ENCODE measurements at regions not wholly inside any gene's neighbourhood (a gene's known extent, or its start where the extent isn't known, plus 50 kb on each side); places are given as distances from the start of the nearest gene placed in this dataset.

DNA sequence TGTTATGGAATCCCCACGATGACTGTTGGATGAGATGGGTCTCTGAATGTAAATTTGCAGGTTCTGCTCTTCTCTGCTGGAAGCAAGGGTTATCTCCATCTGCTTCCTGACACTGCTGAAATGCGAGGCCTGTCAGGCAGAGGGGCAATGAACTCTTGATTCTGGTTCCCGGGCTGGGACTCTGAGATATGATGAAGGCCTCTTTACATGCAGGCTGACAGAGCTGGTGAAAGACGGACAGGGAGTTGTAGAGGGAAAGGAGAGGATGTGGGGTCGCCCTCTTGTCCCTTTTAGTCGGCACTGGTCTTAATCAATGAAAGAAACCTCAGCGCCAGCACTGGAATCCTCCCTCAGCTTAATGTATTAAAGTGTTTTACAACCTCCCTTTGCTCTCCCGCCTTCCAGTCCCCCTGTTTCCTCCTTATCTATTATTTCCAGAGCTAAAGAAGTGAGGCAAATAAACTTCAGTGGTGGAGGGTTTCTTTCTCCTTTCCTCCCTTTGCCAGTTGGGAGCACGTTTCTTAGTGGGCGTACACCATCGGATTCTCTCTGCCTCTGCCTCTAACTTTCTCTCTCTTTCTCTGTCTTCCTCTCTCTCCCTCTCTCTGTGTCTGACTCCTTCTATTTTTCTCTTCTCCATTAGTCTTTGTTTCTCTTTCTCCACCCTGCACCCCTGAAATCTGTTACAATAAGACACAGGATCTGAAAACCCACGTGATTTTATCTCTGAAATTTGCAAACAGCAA, 145.6 kb downstream of the BAMBI start:
- TF ChIP-seq, protein P1, sequence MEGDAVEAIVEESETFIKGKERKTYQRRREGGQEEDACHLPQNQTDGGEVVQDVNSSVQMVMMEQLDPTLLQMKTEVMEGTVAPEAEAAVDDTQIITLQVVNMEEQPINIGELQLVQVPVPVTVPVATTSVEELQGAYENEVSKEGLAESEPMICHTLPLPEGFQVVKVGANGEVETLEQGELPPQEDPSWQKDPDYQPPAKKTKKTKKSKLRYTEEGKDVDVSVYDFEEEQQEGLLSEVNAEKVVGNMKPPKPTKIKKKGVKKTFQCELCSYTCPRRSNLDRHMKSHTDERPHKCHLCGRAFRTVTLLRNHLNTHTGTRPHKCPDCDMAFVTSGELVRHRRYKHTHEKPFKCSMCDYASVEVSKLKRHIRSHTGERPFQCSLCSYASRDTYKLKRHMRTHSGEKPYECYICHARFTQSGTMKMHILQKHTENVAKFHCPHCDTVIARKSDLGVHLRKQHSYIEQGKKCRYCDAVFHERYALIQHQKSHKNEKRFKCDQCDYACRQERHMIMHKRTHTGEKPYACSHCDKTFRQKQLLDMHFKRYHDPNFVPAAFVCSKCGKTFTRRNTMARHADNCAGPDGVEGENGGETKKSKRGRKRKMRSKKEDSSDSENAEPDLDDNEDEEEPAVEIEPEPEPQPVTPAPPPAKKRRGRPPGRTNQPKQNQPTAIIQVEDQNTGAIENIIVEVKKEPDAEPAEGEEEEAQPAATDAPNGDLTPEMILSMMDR (IDR thresholded peaks at IDR 0.05; ENCODE audit: low read depth, low read length, poor library complexity, severe bottlenecking) = no peak
- TF ChIP-seq EZH2phosphoT487 (IDR thresholded peaks at IDR 0.05; ENCODE audit: borderline replicate concordance, low read length) = no peak

Measured in DOHH2 (cell line).